Trophoblast cell (in vitro differentiated cells and primary cell): ENCODE measurements at regions not wholly inside any gene's neighbourhood (a gene's known extent, or its start where the extent isn't known, plus 50 kb on each side); places are given as distances from the start of the nearest gene placed in this dataset.

Experiments used
- DNase-seq, 2 donors: peaks; one replicate each; pipeline ENCODE4 v3.0.0-alpha.2; 2016
- H2AFZ ChIP-seq: 2 replicates; pipeline ENCODE4 v1.6.1; 2013; ENCODE audit warnings: low read length, moderate library complexity, mild to moderate bottlenecking; ENCODE audit not compliant: insufficient read depth, poor library complexity
- H2AK5ac ChIP-seq: 2 replicates; pipeline ENCODE4 v1.6.1; 2013; ENCODE audit warnings: mild to moderate bottlenecking, low read length
- H2BK120ac ChIP-seq: 2 replicates; pipeline ENCODE4 v1.6.1; 2013; ENCODE audit warnings: low read length, mild to moderate bottlenecking, moderate library complexity; ENCODE audit not compliant: insufficient read depth, poor library complexity
- H2BK12ac ChIP-seq: 2 replicates; pipeline ENCODE4 v1.6.1; 2013; ENCODE audit warnings: mild to moderate bottlenecking, low read length, moderate library complexity
- H2BK5ac ChIP-seq: 2 replicates; pipeline ENCODE4 v1.6.1; 2013; ENCODE audit warnings: low read length, low read depth, moderate library complexity, mild to moderate bottlenecking; ENCODE audit not compliant: poor library complexity
- H3K14ac ChIP-seq: 2 replicates; pipeline ENCODE4 v1.6.1; 2013; ENCODE audit warnings: mild to moderate bottlenecking, low read length
- H3K18ac ChIP-seq: 2 replicates; pipeline ENCODE4 v1.6.1; 2013; ENCODE audit warnings: mild to moderate bottlenecking, low read length
- H3K23ac ChIP-seq: 2 replicates; pipeline ENCODE4 v1.6.1; 2013; ENCODE audit warnings: low read length
- H3K27ac ChIP-seq: 2 replicates; pipeline ENCODE4 v1.5.1; 2013; ENCODE audit warnings: low read depth, mild to moderate bottlenecking, inconsistent platforms, low read length, moderate library complexity
- H3K27me3 ChIP-seq: 2 replicates; pipeline ENCODE4 v1.6.1; 2013; ENCODE audit warnings: inconsistent platforms, mild to moderate bottlenecking, low read length, moderate library complexity; ENCODE audit not compliant: insufficient read depth
- H3K36me3 ChIP-seq, 2 experiments: 1 replicate in 1 of 2; 2 replicates in 1 of 2; pipeline ENCODE4 v1.6.1; 2013; ENCODE audit warnings: low read length in 2 of 2, mild to moderate bottlenecking in 2 of 2, moderate library complexity in 1 of 2; ENCODE audit not compliant: insufficient read depth in 2 of 2, control insufficient read depth in 1 of 2
- H3K4ac ChIP-seq: 2 replicates; pipeline ENCODE4 v1.6.1; 2013; ENCODE audit warnings: low read depth, mild to moderate bottlenecking, low read length, moderate library complexity
- H3K4me1 ChIP-seq, 2 experiments: 1 replicate in 1 of 2; 2 replicates in 1 of 2; pipeline ENCODE4 v1.6.1; 2013; ENCODE audit warnings: low read length in 2 of 2, mild to moderate bottlenecking in 2 of 2, moderate library complexity in 1 of 2; ENCODE audit not compliant: insufficient read depth in 2 of 2, control insufficient read depth in 1 of 2
- H3K4me2 ChIP-seq: 2 replicates; pipeline ENCODE4 v1.6.1; 2013; ENCODE audit warnings: inconsistent platforms, mild to moderate bottlenecking, low read length, moderate library complexity
- H3K4me3 ChIP-seq: 2 replicates; pipeline ENCODE4 v1.5.1; 2013; ENCODE audit warnings: mild to moderate bottlenecking, low read depth, low read length, inconsistent platforms
- H3K79me1 ChIP-seq: one replicate; pipeline ENCODE4 v1.6.1; 2013; ENCODE audit warnings: low read length
- H3K79me2 ChIP-seq: 2 replicates; pipeline ENCODE4 v1.6.1; 2013; ENCODE audit warnings: low read length, mild to moderate bottlenecking; ENCODE audit not compliant: control insufficient read depth, insufficient read depth, poor library complexity
- H3K9ac ChIP-seq: 2 replicates; pipeline ENCODE4 v1.6.1; 2013; ENCODE audit warnings: mild to moderate bottlenecking, low read length
- H3K9me3 ChIP-seq: 2 replicates; pipeline ENCODE4 v1.6.1; 2013; ENCODE audit warnings: low read depth, mild to moderate bottlenecking, control low read depth, inconsistent platforms, low read length; ENCODE audit not compliant: insufficient read depth
- H4K12ac ChIP-seq: 2 replicates; pipeline ENCODE4 v1.6.1; 2013; ENCODE audit warnings: low read depth, mild to moderate bottlenecking, low read length, moderate library complexity
- H4K8ac ChIP-seq: 2 replicates; pipeline ENCODE4 v1.6.1; 2013; ENCODE audit warnings: low read depth, mild to moderate bottlenecking, low read length, moderate library complexity
- H4K91ac ChIP-seq: one replicate; pipeline ENCODE4 v1.6.1; 2013; ENCODE audit warnings: low read depth, mild to moderate bottlenecking, low read length, moderate library complexity
- WGBS: extraction: QIAGEN DNeasy Blood & Tissue Kit; methylation state at CpG from one replicate; pipeline ENCODE4 v1.1.7; 2013; ENCODE audit warnings: missing lambda C conversion rate; ENCODE audit not compliant: insufficient read length, insufficient coverage; ENCODE audit errors: extremely low coverage; 5-methylcytosine and 5-hydroxymethylcytosine counted together

DNA sequence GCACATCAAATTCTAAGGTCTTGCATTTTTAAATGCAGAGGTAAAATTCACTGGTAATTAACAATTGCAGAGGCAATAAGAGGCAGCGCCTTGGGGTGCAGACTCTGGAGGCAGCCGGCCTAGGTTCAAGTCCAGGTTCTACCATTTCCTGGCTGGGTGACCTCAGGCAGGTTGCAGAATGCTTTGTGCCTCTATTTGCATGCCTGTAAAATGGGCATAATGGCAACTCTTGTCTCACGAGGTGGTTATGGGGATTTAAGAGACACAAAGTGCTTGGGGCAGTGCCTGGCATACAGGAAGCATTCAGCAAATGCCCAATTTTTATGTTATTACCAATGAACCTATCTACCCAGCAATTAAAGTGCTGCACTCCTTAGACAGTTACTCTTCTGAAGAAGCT lies 180.0 kb upstream of the LHX5 start:
- H3K36me3 ChIP-seq: no peaks in the 10 kb centered on the region
- H2BK120ac ChIP-seq: no peak overlapping the region
- no peak for DNase-seq
- peak overlapping the region; percentile 21 for H3K9ac ChIP-seq
- no peak overlapping the region for H4K8ac ChIP-seq
- H3K4me3 ChIP-seq: no peak overlapping the region
- WGBS: no CpG with 5 or more reads among the region's 3 CpGs
- no peak overlapping the region for H4K12ac ChIP-seq
- no peaks in the 10 kb centered on the region for H3K27me3 ChIP-seq
- H3K79me2 ChIP-seq: no peaks in the 10 kb centered on the region
- no peaks in the 10 kb centered on the region for H3K79me1 ChIP-seq
- no peak overlapping the region for H2AK5ac ChIP-seq
- H3K9me3 ChIP-seq: peaks cover 2% of the 10 kb centered on the region
- H2AFZ ChIP-seq: no peak overlapping the region
- no peak overlapping the region for H3K23ac ChIP-seq
- H2BK12ac ChIP-seq: no peak overlapping the region
- no peak overlapping the region for H3K4me2 ChIP-seq
- H3K14ac ChIP-seq: no peak overlapping the region
- H2BK5ac ChIP-seq: no peak overlapping the region
- no peaks in the 10 kb centered on the region for H3K4me1 ChIP-seq
- no peak overlapping the region for H4K91ac ChIP-seq
- H3K18ac ChIP-seq: no peak overlapping the region
- no peak overlapping the region for H3K4ac ChIP-seq
- H3K27ac ChIP-seq: no peak overlapping the region

GRCh38 chr12:113650476-113650875 lies 178.8 kb upstream of the LHX5 start:
- H3K23ac ChIP-seq: no peak overlapping the region
- H3K79me1 ChIP-seq: no peaks in the 10 kb centered on the region

GRCh38 chr12:113649256-113649830 lies 177.7 kb upstream of the LHX5 start:
- WGBS: no CpG with 5 or more reads among the region's 20 CpGs
- Histone ChIP-seq H3K23ac (no peak overlapping the region), H3K4ac (no peak overlapping the region), H3K36me3 (no peaks in the 10 kb centered on the region), H3K79me2 (no peaks in the 10 kb centered on the region), H4K91ac (no peak overlapping the region), H3K4me2 (no peak overlapping the region), H3K9ac (no peak overlapping the region), H2BK12ac (no peak overlapping the region), H3K27me3 (no peaks in the 10 kb centered on the region), H3K14ac (no peak overlapping the region), H4K12ac (no peak overlapping the region), H3K4me1 (no peaks in the 10 kb centered on the region), H3K9me3 (peaks cover 2% of the 10 kb centered on the region), H2AK5ac (no peak overlapping the region), H4K8ac (no peak overlapping the region), H3K79me1 (no peaks in the 10 kb centered on the region), H3K27ac (no peak overlapping the region), H2BK5ac (no peak overlapping the region), H3K18ac (no peak overlapping the region), H2BK120ac (no peak overlapping the region), H3K4me3 (no peak overlapping the region), H2AFZ (no peak overlapping the region)
- no peak for DNase-seq

More at GRCh38 chr12:113650476-113650875, 178.8 kb upstream of the LHX5 start:
- H2AK5ac ChIP-seq: no peak overlapping the region
- H4K8ac ChIP-seq: no peak overlapping the region
- H3K36me3 ChIP-seq: no peaks in the 10 kb centered on the region
- H2BK5ac ChIP-seq: no peak overlapping the region
- H3K14ac ChIP-seq: no peak overlapping the region
- H4K91ac ChIP-seq: no peak overlapping the region
- no peak overlapping the region for H4K12ac ChIP-seq
- H3K18ac ChIP-seq: no peak overlapping the region
- no peaks in the 10 kb centered on the region for H3K79me2 ChIP-seq
- H3K4me2 ChIP-seq: no peak overlapping the region
- no peaks in the 10 kb centered on the region for H3K4me1 ChIP-seq
- H3K9ac ChIP-seq: no peak overlapping the region
- H2BK12ac ChIP-seq: no peak overlapping the region
- H2BK120ac ChIP-seq: no peak overlapping the region
- DNase-seq: peak; percentile 76 to 81
- WGBS: no CpG with 5 or more reads among the region's 6 CpGs
- no peak overlapping the region for H3K4me3 ChIP-seq
- H2AFZ ChIP-seq: no peak overlapping the region
- no peaks in the 10 kb centered on the region for H3K27me3 ChIP-seq
- H3K27ac ChIP-seq: no peak overlapping the region
- peaks cover 2% of the 10 kb centered on the region for H3K9me3 ChIP-seq
- no peak overlapping the region for H3K4ac ChIP-seq

GRCh38 chr12:113647048-113647447 lies 175.4 kb upstream of the LHX5 start:
- Histone ChIP-seq H3K9ac (no peak overlapping the region), H3K36me3 (no peaks in the 10 kb centered on the region), H3K18ac (no peak overlapping the region), H2AK5ac (no peak overlapping the region), H3K27me3 (no peaks in the 10 kb centered on the region), H2BK5ac (no peak overlapping the region), H2BK120ac (no peak overlapping the region), H3K4me1 (no peaks in the 10 kb centered on the region), H3K4ac (no peak overlapping the region), H3K27ac (no peak overlapping the region), H3K9me3 (peaks cover 1% of the 10 kb centered on the region), H4K12ac (no peak overlapping the region), H3K23ac (no peak overlapping the region), H4K91ac (no peak overlapping the region), H3K4me2 (no peak overlapping the region), H3K14ac (no peak overlapping the region), H3K79me2 (no peaks in the 10 kb centered on the region), H3K79me1 (no peaks in the 10 kb centered on the region), H3K4me3 (no peak overlapping the region), H2AFZ (no peak overlapping the region), H4K8ac (no peak overlapping the region), H2BK12ac (no peak overlapping the region)
- DNase-seq: no peak
- no CpG with 5 or more reads among the region's 4 CpGs for WGBS
